T-helper 17 cell (primary cell): ENCODE measurements at regions not wholly inside any gene's neighbourhood (a gene's known extent, or its start where the extent isn't known, plus 50 kb on each side); places are given as distances from the start of the nearest gene placed in this dataset.
"Not testable (repeated sequence)": the region's sequence is repeated elsewhere in the genome, so short reads cannot be mapped to it uniquely, and the experiment has no call there.

Experiments used
- ATAC-seq: fragments of 150-1000 bp; cut with Tn5 transposase; 2 replicates; pipeline ENCODE4 v1.10.0; 2021; ENCODE audit warnings: mild to moderate bottlenecking, moderate library complexity
- DNase-seq, 3 donors: peaks; one replicate each; pipeline versions ENCODE4 v3.0.0 to v3.0.0-alpha.2; 2020 to 2021
- H3K9me3 ChIP-seq: one replicate; pipeline ENCODE4 v1.7.0; 2013; ENCODE audit warnings: low read length, mild to moderate bottlenecking; ENCODE audit not compliant: control insufficient read depth, poor library complexity, severe bottlenecking
- H3K27ac Mint-ChIP-seq: one replicate; pipeline ENCODE4 v1.8.0; 2022; ENCODE audit warnings: mild to moderate bottlenecking, moderate library complexity, mixed read lengths
- H3K27me3 Mint-ChIP-seq: one replicate; pipeline ENCODE4 v1.8.0; 2022; ENCODE audit warnings: mixed read lengths
- H3K36me3 Mint-ChIP-seq: one replicate; pipeline ENCODE4 v1.8.0; 2022; ENCODE audit warnings: low read depth, mixed read lengths
- H3K4me1 Mint-ChIP-seq: one replicate; pipeline ENCODE4 v1.8.0; 2022; ENCODE audit warnings: mild to moderate bottlenecking, mixed read lengths
- H3K4me3 Mint-ChIP-seq: one replicate; pipeline ENCODE4 v1.8.0; 2022; ENCODE audit warnings: mild to moderate bottlenecking, moderate library complexity, mixed read lengths

DNA sequence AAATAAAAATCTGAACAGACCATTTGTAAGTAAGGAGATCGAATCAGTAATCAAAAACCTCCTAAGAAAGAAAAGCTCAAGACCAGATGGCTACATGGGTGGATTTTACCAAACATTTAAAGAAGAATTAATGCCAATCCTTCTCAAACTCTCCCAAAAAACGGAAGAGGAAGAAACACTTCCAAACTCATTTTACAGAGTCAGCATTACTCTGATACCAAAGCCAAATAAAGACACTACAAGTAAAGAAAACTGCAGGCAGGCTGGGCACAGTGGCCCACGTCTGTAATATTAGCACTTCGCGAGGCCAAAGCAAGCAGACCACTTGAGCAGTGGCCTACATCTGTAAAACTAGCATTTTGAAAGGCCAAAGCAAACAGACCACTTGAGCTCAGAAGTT, 159.8 kb downstream of the DPY19L2 start:
- no peaks in the 10 kb centered on the region for H3K4me1 Mint-ChIP-seq
- no peaks in the 10 kb centered on the region for H3K27me3 Mint-ChIP-seq
- no peaks in the 10 kb centered on the region for H3K9me3 ChIP-seq

GRCh38 chr12:63499567-63499966, 168.7 kb downstream of the DPY19L2 start:
- ATAC-seq (no peak), DNase-seq (no peak)
- H3K27me3 Mint-ChIP-seq, result no peaks in the 10 kb centered on the region
- no peaks in the 10 kb centered on the region for H3K36me3 Mint-ChIP-seq
- no peak overlapping the region for H3K4me3 Mint-ChIP-seq
- no peaks in the 10 kb centered on the region for H3K4me1 Mint-ChIP-seq
- H3K9me3 ChIP-seq, result no peaks in the 10 kb centered on the region
- H3K27ac Mint-ChIP-seq, result no peak overlapping the region

More for the DNA sequence above, 159.8 kb downstream of the DPY19L2 start:
- no peak for DNase-seq
- H3K36me3 Mint-ChIP-seq, result no peaks in the 10 kb centered on the region
- H3K27ac Mint-ChIP-seq, result no peak overlapping the region
- H3K4me3 Mint-ChIP-seq, result no peak overlapping the region
- ATAC-seq, result no peak

GRCh38 chr12:63498239-63498638, 170.1 kb downstream of the DPY19L2 start:
- Mint-ChIP-seq H3K4me1 (no peaks in the 10 kb centered on the region), H3K4me3 (no peak overlapping the region), H3K27me3 (no peaks in the 10 kb centered on the region), H3K27ac (no peak overlapping the region), H3K36me3 (no peaks in the 10 kb centered on the region)
- no peaks in the 10 kb centered on the region for H3K9me3 ChIP-seq
- ATAC-seq (no peak), DNase-seq (no peak)

GRCh38 chr12:63496654-63497053, 171.6 kb downstream of the DPY19L2 start:
- DNase-seq, result no peak
- no peak for ATAC-seq
- H3K27ac Mint-ChIP-seq, result no peak overlapping the region
- H3K27me3 Mint-ChIP-seq, result no peaks in the 10 kb centered on the region
- no peak overlapping the region for H3K4me3 Mint-ChIP-seq
- no peaks in the 10 kb centered on the region for H3K4me1 Mint-ChIP-seq
- no peaks in the 10 kb centered on the region for H3K36me3 Mint-ChIP-seq
- no peaks in the 10 kb centered on the region for H3K9me3 ChIP-seq

DNA sequence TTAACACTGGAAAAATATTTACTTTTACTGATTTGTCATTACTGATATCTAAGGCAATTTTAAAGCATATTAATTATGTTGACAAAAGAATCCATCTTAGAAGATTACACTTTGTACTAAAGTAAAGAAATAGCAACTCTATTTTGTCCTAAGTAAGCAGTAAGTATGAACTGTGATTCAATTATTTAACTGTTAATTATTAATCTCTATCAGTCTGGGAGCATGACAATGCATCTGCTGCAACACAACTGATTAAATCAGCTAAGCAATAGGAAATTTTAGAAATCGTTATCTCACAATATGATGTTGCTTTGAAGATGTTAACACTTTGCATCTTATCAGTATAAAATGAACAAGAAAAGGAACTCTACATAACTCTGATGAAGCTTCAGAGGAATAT, 172.3 kb downstream of the DPY19L2 start:
- H3K9me3 ChIP-seq, result no peaks in the 10 kb centered on the region
- Mint-ChIP-seq H3K27me3 (no peaks in the 10 kb centered on the region), H3K4me1 (no peaks in the 10 kb centered on the region), H3K27ac (no peak overlapping the region), H3K4me3 (no peak overlapping the region), H3K36me3 (no peaks in the 10 kb centered on the region)
- ATAC-seq (no peak), DNase-seq (no peak)

DNA sequence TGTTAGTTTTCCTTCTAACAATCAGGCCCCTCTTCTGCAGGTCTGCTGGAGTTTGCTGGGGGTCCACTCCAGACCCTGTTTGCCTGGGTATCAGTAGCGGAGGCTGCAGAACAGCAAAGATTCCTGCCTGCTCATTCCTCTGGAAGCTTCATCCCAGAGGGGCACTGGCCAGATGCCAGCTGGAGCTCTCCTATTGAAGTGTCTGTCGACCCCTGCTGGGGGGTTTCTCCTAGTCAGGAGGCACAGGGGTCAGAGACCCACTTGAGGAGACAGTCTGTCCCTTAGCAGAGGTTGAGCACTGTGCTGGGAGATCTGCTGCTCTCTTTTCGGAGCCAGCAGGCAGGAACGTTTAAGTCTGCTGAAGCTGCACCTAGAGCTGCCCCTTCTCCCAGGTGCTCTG, 174.9 kb downstream of the DPY19L2 start:
- not testable (repeated sequence) for H3K27me3 Mint-ChIP-seq, H3K9me3 ChIP-seq, H3K27ac Mint-ChIP-seq, H3K36me3 Mint-ChIP-seq, ATAC-seq, H3K4me1 Mint-ChIP-seq, DNase-seq, H3K4me3 Mint-ChIP-seq

GRCh38 chr12:63480186-63480585, 188.1 kb downstream of the DPY19L2 start:
- Mint-ChIP-seq H3K27ac (no peak overlapping the region), H3K4me3 (no peak overlapping the region), H3K36me3 (no peaks in the 10 kb centered on the region), H3K4me1 (no peaks in the 10 kb centered on the region), H3K27me3 (no peaks in the 10 kb centered on the region)
- ATAC-seq (no peak), DNase-seq (no peak)
- H3K9me3 ChIP-seq, result no peaks in the 10 kb centered on the region

- Mint-ChIP-seq H3K4me1 (no peaks in the 10 kb centered on the region), H3K27me3 (no peaks in the 10 kb centered on the region), H3K4me3 (no peak overlapping the region), H3K27ac (no peak overlapping the region), H3K36me3 (no peaks in the 10 kb centered on the region)
- no peaks in the 10 kb centered on the region for H3K9me3 ChIP-seq
- DNase-seq (no peak), ATAC-seq (no peak)
These were observed 198.1 kb downstream of the DPY19L2 start for GRCh38 chr12:63470161-63470560.

- Mint-ChIP-seq H3K27ac (no peak overlapping the region), H3K4me1 (no peaks in the 10 kb centered on the region), H3K27me3 (no peaks in the 10 kb centered on the region), H3K4me3 (no peak overlapping the region), H3K36me3 (no peaks in the 10 kb centered on the region)
- ATAC-seq (no peak), DNase-seq (no peak)
- H3K9me3 ChIP-seq, result no peaks in the 10 kb centered on the region
These were observed 200.3 kb downstream of the DPY19L2 start for GRCh38 chr12:63467951-63468350.

DNA sequence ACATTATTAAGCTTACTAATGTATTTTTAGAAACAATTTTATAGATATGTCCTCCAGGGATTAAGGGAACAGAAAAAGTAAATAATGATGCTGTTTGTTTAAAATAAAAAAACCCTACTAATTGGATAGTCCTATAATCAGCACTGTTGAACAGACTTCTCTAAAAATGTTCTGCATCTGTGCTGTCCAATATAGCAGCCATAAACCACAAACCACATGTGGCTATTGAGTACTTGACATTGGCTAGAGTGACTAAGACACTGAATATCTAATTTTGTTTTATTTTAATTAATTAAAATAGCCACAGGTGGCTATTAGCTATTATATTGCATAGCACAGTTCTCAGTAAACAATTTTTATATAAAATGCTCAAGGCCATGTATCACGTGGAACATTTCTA, 210.4 kb downstream of the DPY19L2 start:
- H3K27me3 Mint-ChIP-seq, result no peaks in the 10 kb centered on the region
- H3K36me3 Mint-ChIP-seq, result no peaks in the 10 kb centered on the region
- H3K4me1 Mint-ChIP-seq, result no peaks in the 10 kb centered on the region
- ATAC-seq (no peak), DNase-seq (no peak)
- no peak overlapping the region for H3K27ac Mint-ChIP-seq
- H3K4me3 Mint-ChIP-seq, result no peak overlapping the region
- no peaks in the 10 kb centered on the region for H3K9me3 ChIP-seq

GRCh38 chr12:63457428-63457827, 210.9 kb downstream of the DPY19L2 start:
- DNase-seq, result no peak
- Mint-ChIP-seq H3K36me3 (no peaks in the 10 kb centered on the region), H3K4me3 (no peak overlapping the region), H3K4me1 (no peaks in the 10 kb centered on the region), H3K27me3 (no peaks in the 10 kb centered on the region), H3K27ac (no peak overlapping the region)
- no peak for ATAC-seq
- H3K9me3 ChIP-seq, result no peaks in the 10 kb centered on the region

DNA sequence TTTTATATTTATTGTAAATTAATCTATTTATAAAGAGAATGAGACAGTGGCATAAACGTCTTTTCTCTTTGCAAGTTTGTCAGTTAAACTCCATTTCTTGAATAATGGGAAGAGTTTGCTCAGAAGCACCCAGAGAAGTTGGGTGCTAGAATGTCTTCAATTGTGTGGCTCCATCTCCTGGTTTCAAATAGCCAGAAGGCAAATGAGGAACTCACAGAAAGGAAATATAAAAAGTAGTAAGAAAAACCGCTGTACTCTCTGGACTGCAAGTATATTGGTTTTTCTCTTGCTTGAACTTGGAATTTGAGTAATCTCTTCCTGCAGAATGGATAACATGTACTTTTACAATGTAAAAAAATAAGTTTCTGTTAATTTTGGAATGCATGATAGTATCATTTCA, 217.5 kb downstream of the DPY19L2 start:
- DNase-seq (no peak), ATAC-seq (no peak)
- H3K9me3 ChIP-seq, result no peaks in the 10 kb centered on the region
- Mint-ChIP-seq H3K27ac (no peak overlapping the region), H3K27me3 (no peaks in the 10 kb centered on the region), H3K4me3 (no peak overlapping the region), H3K36me3 (no peaks in the 10 kb centered on the region), H3K4me1 (peaks cover 2% of the 10 kb centered on the region)

- Mint-ChIP-seq H3K36me3 (no peaks in the 10 kb centered on the region), H3K4me3 (no peak overlapping the region), H3K4me1 (peaks cover 2% of the 10 kb centered on the region), H3K27me3 (no peaks in the 10 kb centered on the region), H3K27ac (no peak overlapping the region)
- H3K9me3 ChIP-seq, result no peaks in the 10 kb centered on the region
- DNase-seq (no peak), ATAC-seq (no peak)
These were observed 218.0 kb downstream of the DPY19L2 start for GRCh38 chr12:63450334-63450733.

GRCh38 chr12:63445224-63445880, 222.9 kb downstream of the DPY19L2 start:
- H3K27ac Mint-ChIP-seq, result no peak overlapping the region
- no peak for DNase-seq

More at GRCh38 chr12:63445224-63445880, 222.9 kb downstream of the DPY19L2 start:
- no peak overlapping the region for H3K4me3 Mint-ChIP-seq
- no peaks in the 10 kb centered on the region for H3K36me3 Mint-ChIP-seq
- no peak for ATAC-seq
- no peaks in the 10 kb centered on the region for H3K9me3 ChIP-seq
- no peaks in the 10 kb centered on the region for H3K27me3 Mint-ChIP-seq
- H3K4me1 Mint-ChIP-seq, result peaks cover 2% of the 10 kb centered on the region
